ENCODE measurements at regions not wholly inside any gene's neighbourhood (a gene's known extent, or its start where the extent isn't known, plus 50 kb on each side); places are given as distances from the start of the nearest gene placed in this dataset.

- H2AK5ac ChIP-seq (ENCODE audit: low read depth, low read length), result no peak overlapping the region
- no peak overlapping the region for H3K27ac ChIP-seq (ENCODE audit: low read depth, low read length)
- H3K79me2 ChIP-seq (ENCODE audit: control insufficient read depth in 1 of 2, insufficient read depth in 2 of 2, low read length in 2 of 2), result no peaks in the 10 kb centered on the region
- H2BK15ac ChIP-seq (ENCODE audit: low read length), result no peak overlapping the region
- no peak overlapping the region for H3K9ac ChIP-seq (replicated peaks in 1 of 4; ENCODE audit: extremely low read depth in 1 of 4, low read depth in 3 of 4, low read length in 3 of 4)
- H2BK120ac ChIP-seq (replicated peaks; ENCODE audit: low read depth, low read length), result no peak overlapping the region
- no peak overlapping the region for H4K8ac ChIP-seq (ENCODE audit: extremely low read depth, insufficient read depth, low read length)
- no peak overlapping the region for H2BK5ac ChIP-seq (ENCODE audit: low read depth, low read length)
- H3K4me2 ChIP-seq (ENCODE audit: insufficient read depth in 1 of 2, low read depth in 2 of 2, low read length in 2 of 2), result no peak overlapping the region
- no peak for DNase-seq (ENCODE audit: low read depth in 1 of 2, low spot score in 2 of 2)
- no peak for FAIRE-seq
- H2AFZ ChIP-seq (ENCODE audit: low read length), result no peak overlapping the region
- no peak overlapping the region for H2BK12ac ChIP-seq (ENCODE audit: low read depth, low read length)
- no peak overlapping the region for H3K23ac ChIP-seq (ENCODE audit: insufficient read length)
- no peak overlapping the region for H3K4me3 ChIP-seq (ENCODE audit: extremely low read depth in 1 of 4, insufficient read depth in 2 of 4, low read depth in 3 of 4, low read length in 4 of 4)
- no peak overlapping the region for H3K56ac ChIP-seq (replicated peaks; ENCODE audit: insufficient read length, low read depth, low read length)
- no peaks in the 10 kb centered on the region; the same call in 1 of the 2 replicates for H3K23me2 ChIP-seq (ENCODE audit: low read depth, low read length)
- no peaks in the 10 kb centered on the region for H4K20me1 ChIP-seq (replicated peaks in 1 of 2; ENCODE audit: control insufficient read depth in 1 of 2, insufficient read depth in 2 of 2, low read length in 2 of 2)
- no peak overlapping the region for H4K91ac ChIP-seq (replicated peaks; ENCODE audit: insufficient read length, low read length)
- H3K9me3 ChIP-seq (ENCODE audit: insufficient read depth in 2 of 2, low read depth in 1 of 2, low read length in 1 of 2), result 0 out of 4 replicates have a peak, but pooled peaks cover 0 to 4% of the 10 kb centered on the region in 2 experiments
- no peak overlapping the region for H3K18ac ChIP-seq (ENCODE audit: extremely low read depth, low read length)
- H3K36me3 ChIP-seq (ENCODE audit: control insufficient read depth in 2 of 4, insufficient read depth in 4 of 4, low read length in 3 of 4), result no peaks in the 10 kb centered on the region
- no peaks in the 10 kb centered on the region for H3K4me1 ChIP-seq (replicated peaks in 1 of 4; ENCODE audit: control insufficient read depth in 3 of 4, insufficient read depth in 4 of 4, low read length in 3 of 4)
- H3K4ac ChIP-seq (replicated peaks; ENCODE audit: insufficient read length, low read depth, low read length), result no peak overlapping the region
- CTCF ChIA-PET (ENCODE audit: partially characterized antibody), result no interaction called here
- H3K14ac ChIP-seq (ENCODE audit: insufficient read length), result no peak overlapping the region
- H2BK20ac ChIP-seq (ENCODE audit: low read length), result no peak overlapping the region
- POLR2A ChIA-PET (ENCODE audit: partially characterized antibody), result no interaction called here
- no peak overlapping the region for H4K5ac ChIP-seq (ENCODE audit: insufficient read length, low read depth, low read length)
- H3K79me1 ChIP-seq (ENCODE audit: low read depth, low read length), result no peaks in the 10 kb centered on the region
- H3K27me3 ChIP-seq (replicated peaks in 1 of 4; ENCODE audit: control insufficient read depth in 3 of 4, extremely low read depth in 1 of 4, insufficient read depth in 3 of 4, low read length in 3 of 4), result no peaks in the 10 kb centered on the region
- TF ChIP-seq YY1 (IDR thresholded peaks at IDR 0.05; ENCODE audit: low read depth, low read length) (no peak), CHD7 (IDR thresholded peaks at IDR 0.05; ENCODE audit: insufficient replicate concordance, low read length) (no peak), CREB1 (IDR thresholded peaks at IDR 0.05) (no peak)
These were observed 177.8 kb downstream of the NPFFR2 start for GRCh38 chr4:72209600-72209999.

All from H1 (cell line).